ENCODE measurements at regions not wholly inside any gene's neighbourhood (a gene's known extent, or its start where the extent isn't known, plus 50 kb on each side); places are given as distances from the start of the nearest gene placed in this dataset.

GRCh38 chr1:79104617-79105016 is 98.1 kb upstream of the ADGRL4 start:
- Histone ChIP-seq H3K27me3 (no peaks in the 10 kb centered on the region), H3K4me3 (no peak overlapping the region), H3K27ac (no peak overlapping the region), H3K9me3 (peaks cover 0 to 4% (median 0%) of the 10 kb centered on the region in 11 donors), H3K4me1 (peaks cover 0 to 16% (median 9%) of the 10 kb centered on the region in 9 donors), H3K36me3 (no peaks in the 10 kb centered on the region)
- intact Hi-C loops (cut with DNase I) = no loop called here
- TF ChIP-seq CTCF (IDR thresholded peaks at IDR 0.05) = no peak
- 85 to 92% methylated on average over 3 of the region's 3 CpGs for WGBS, 2 donors
- ATAC-seq = no peak
- no peak for DNase-seq

GRCh38 chr1:79100385-79100784 is 93.9 kb upstream of the ADGRL4 start:
- Histone ChIP-seq H3K36me3 (no peaks in the 10 kb centered on the region), H3K27ac (no peak overlapping the region), H3K27me3 (no peaks in the 10 kb centered on the region), H3K4me3 (no peak overlapping the region), H3K4me1 (peaks cover 0 to 6% (median 3%) of the 10 kb centered on the region in 9 donors), H3K9me3 (no peaks in the 10 kb centered on the region)
- TF ChIP-seq CTCF (IDR thresholded peaks at IDR 0.05) = no peak
- intact Hi-C loops (cut with DNase I) = no loop called here
- 90% methylated on average over 7 of the region's 7 CpGs for WGBS, 2 donors
- DNase-seq = no peak
- no peak for ATAC-seq

GRCh38 chr1:79090985-79091384 is 84.5 kb upstream of the ADGRL4 start:
- ATAC-seq (no peak), DNase-seq (no peak)
- intact Hi-C loops (cut with DNase I) = no loop called here
- H3K4me3 ChIP-seq = no peak overlapping the region
- TF ChIP-seq CTCF (IDR thresholded peaks at IDR 0.05) = no peak
- H3K4me1 ChIP-seq = no peaks in the 10 kb centered on the region
- H3K27ac ChIP-seq = no peak overlapping the region
- no peaks in the 10 kb centered on the region for H3K27me3 ChIP-seq
- H3K9me3 ChIP-seq = no peaks in the 10 kb centered on the region
- H3K36me3 ChIP-seq = no peaks in the 10 kb centered on the region

- Histone ChIP-seq H3K27me3 (no peaks in the 10 kb centered on the region), H3K4me1 (no peaks in the 10 kb centered on the region), H3K9me3 (no peaks in the 10 kb centered on the region), H3K4me3 (no peak overlapping the region), H3K36me3 (no peaks in the 10 kb centered on the region), H3K27ac (no peak overlapping the region)
- no peak for DNase-seq
- no peak for ATAC-seq
- WGBS, 2 donors = 78 to 80% methylated on average over 2 of the region's 2 CpGs
- TF ChIP-seq CTCF (IDR thresholded peaks at IDR 0.05) = no peak
- intact Hi-C loops (cut with DNase I) = loop anchor here in 1 of 10 donors (10.0 kb wide), 1 partner anchor 95 kb away; no protein-coding TSS in a partner anchor
Measured at GRCh38 chr1:79089946-79090345, 83.4 kb upstream of the ADGRL4 start.
